ENCODE measurements at regions not wholly inside any gene's neighbourhood (a gene's known extent, or its start where the extent isn't known, plus 50 kb on each side); places are given as distances from the start of the nearest gene placed in this dataset.

GRCh38 chr15:27592036-27592760, 506.9 kb downstream of the OCA2 start:
- H3K36me3 ChIP-seq (replicated peaks in 1 of 2; ENCODE audit: control insufficient read depth in 1 of 2, insufficient read depth in 2 of 2, low read length in 2 of 2), result no peaks in the 10 kb centered on the region
- H3K4me3 ChIP-seq (replicated peaks in 1 of 3; ENCODE audit: insufficient read depth in 1 of 3, low read depth in 2 of 3, low read length in 3 of 3), result no peak overlapping the region
- in situ Hi-C loops (cut with HindIII; ENCODE audit: extremely low pct_ligation_motif_present, low pct_unique_long_range_greater_than_20kb) (no loop called here), intact Hi-C loops (cut with micrococcal nuclease; ENCODE audit: unreplicated experiment) (no loop called here)
- no peaks in the 10 kb centered on the region for H3K4me1 ChIP-seq (ENCODE audit: insufficient read depth, low read length)
- CTCF ChIA-PET (ENCODE audit: low intra/inter-chr PET ratio, low total read pairs), result no interaction called here
- ATAC-seq (no peak), FAIRE-seq (no peak), DNase-seq (ENCODE audit: low spot score) (no peak)
- no peaks in the 10 kb centered on the region for H3K79me2 ChIP-seq (ENCODE audit: insufficient read depth, low read length)
- POLR2A ChIA-PET, result no interaction called here
- H3K4me2 ChIP-seq (ENCODE audit: low read depth, low read length), result no peak overlapping the region
- no peaks in the 10 kb centered on the region for H4K20me1 ChIP-seq (ENCODE audit: insufficient read depth, low read length)
- 0 out of 5 replicates have a peak, but pooled peaks cover 0 to 3% of the 10 kb centered on the region in 2 experiments for H3K27me3 ChIP-seq (ENCODE audit: control insufficient read depth in 1 of 2, insufficient read depth in 2 of 2, low read length in 2 of 2)
- BruUV-seq (replicated peaks), result no TSS peak
- H3K27ac ChIP-seq (ENCODE audit: extremely low read length, insufficient read depth, low read length), result no peak overlapping the region
- 0 out of 2 replicates have a peak, but pooled peaks cover 1% of the 10 kb centered on the region for H3K9me3 ChIP-seq (ENCODE audit: low read length)
- H3K9ac ChIP-seq (ENCODE audit: insufficient read depth, low read depth, low read length), result no peak overlapping the region
- TF ChIP-seq ZNF234 (CRISPR knock-in tag; conservative IDR thresholded peaks at IDR 0.05) (no peak), ZBTB26 (CRISPR knock-in tag; IDR thresholded peaks at IDR 0.05; ENCODE audit: borderline replicate concordance) (no peak), ZKSCAN1 (IDR thresholded peaks at IDR 0.05; ENCODE audit: low read length) (no peak), ZNF839 (CRISPR knock-in tag; IDR thresholded peaks at IDR 0.05; ENCODE audit: borderline replicate concordance) (no peak), ISL2 (CRISPR knock-in tag; IDR thresholded peaks at IDR 0.05) (no peak), ZSCAN20 (CRISPR knock-in tag; IDR thresholded peaks at IDR 0.05; ENCODE audit: borderline replicate concordance) (no peak), MIER2 (CRISPR knock-in tag; IDR thresholded peaks at IDR 0.05) (peak; percentile 86)
- TF ChIP-seq, protein P1, sequence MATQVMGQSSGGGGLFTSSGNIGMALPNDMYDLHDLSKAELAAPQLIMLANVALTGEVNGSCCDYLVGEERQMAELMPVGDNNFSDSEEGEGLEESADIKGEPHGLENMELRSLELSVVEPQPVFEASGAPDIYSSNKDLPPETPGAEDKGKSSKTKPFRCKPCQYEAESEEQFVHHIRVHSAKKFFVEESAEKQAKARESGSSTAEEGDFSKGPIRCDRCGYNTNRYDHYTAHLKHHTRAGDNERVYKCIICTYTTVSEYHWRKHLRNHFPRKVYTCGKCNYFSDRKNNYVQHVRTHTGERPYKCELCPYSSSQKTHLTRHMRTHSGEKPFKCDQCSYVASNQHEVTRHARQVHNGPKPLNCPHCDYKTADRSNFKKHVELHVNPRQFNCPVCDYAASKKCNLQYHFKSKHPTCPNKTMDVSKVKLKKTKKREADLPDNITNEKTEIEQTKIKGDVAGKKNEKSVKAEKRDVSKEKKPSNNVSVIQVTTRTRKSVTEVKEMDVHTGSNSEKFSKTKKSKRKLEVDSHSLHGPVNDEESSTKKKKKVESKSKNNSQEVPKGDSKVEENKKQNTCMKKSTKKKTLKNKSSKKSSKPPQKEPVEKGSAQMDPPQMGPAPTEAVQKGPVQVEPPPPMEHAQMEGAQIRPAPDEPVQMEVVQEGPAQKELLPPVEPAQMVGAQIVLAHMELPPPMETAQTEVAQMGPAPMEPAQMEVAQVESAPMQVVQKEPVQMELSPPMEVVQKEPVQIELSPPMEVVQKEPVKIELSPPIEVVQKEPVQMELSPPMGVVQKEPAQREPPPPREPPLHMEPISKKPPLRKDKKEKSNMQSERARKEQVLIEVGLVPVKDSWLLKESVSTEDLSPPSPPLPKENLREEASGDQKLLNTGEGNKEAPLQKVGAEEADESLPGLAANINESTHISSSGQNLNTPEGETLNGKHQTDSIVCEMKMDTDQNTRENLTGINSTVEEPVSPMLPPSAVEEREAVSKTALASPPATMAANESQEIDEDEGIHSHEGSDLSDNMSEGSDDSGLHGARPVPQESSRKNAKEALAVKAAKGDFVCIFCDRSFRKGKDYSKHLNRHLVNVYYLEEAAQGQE (IDR thresholded peaks at IDR 0.05; ENCODE audit: borderline replicate concordance in 1 of 2, low read depth in 1 of 2, low read length in 2 of 2), result peak; percentile 13 to 86
- TF ChIP-seq, protein P2, sequence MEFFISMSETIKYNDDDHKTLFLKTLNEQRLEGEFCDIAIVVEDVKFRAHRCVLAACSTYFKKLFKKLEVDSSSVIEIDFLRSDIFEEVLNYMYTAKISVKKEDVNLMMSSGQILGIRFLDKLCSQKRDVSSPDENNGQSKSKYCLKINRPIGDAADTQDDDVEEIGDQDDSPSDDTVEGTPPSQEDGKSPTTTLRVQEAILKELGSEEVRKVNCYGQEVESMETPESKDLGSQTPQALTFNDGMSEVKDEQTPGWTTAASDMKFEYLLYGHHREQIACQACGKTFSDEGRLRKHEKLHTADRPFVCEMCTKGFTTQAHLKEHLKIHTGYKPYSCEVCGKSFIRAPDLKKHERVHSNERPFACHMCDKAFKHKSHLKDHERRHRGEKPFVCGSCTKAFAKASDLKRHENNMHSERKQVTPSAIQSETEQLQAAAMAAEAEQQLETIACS (CRISPR knock-in tag; IDR thresholded peaks at IDR 0.05), result no peak
- TF ChIP-seq, protein P3, sequence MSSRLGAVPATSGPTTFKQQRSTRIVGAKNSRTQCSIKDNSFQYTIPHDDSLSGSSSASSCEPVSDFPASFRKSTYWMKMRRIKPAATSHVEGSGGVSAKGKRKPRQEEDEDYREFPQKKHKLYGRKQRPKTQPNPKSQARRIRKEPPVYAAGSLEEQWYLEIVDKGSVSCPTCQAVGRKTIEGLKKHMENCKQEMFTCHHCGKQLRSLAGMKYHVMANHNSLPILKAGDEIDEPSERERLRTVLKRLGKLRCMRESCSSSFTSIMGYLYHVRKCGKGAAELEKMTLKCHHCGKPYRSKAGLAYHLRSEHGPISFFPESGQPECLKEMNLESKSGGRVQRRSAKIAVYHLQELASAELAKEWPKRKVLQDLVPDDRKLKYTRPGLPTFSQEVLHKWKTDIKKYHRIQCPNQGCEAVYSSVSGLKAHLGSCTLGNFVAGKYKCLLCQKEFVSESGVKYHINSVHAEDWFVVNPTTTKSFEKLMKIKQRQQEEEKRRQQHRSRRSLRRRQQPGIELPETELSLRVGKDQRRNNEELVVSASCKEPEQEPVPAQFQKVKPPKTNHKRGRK (CRISPR knock-in tag; IDR thresholded peaks at IDR 0.05), result no peak
- no peak overlapping the region for H2AFZ ChIP-seq (ENCODE audit: low read length)
- WGBS (ENCODE audit: low lambda C conversion rate), result 4% methylated on average over 3 of the region's 3 CpGs

All from HepG2 (cell line).